Right renal pelvis (tissue), 4 donors: ENCODE measurements at regions not wholly inside any gene's neighbourhood (a gene's known extent, or its start where the extent isn't known, plus 50 kb on each side); places are given as distances from the start of the nearest gene placed in this dataset.
"Not testable (repeated sequence)": the region's sequence is repeated elsewhere in the genome, so short reads cannot be mapped to it uniquely, and the experiment has no call there.

Experiments used
- DNase-seq, 4 donors: peaks; one replicate each; pipeline ENCODE4 v3.0.0-alpha.2; 2013; ENCODE audit warnings: low read depth in 4 of 4, low spot score in 3 of 4, missing footprints in 1 of 4

DNA sequence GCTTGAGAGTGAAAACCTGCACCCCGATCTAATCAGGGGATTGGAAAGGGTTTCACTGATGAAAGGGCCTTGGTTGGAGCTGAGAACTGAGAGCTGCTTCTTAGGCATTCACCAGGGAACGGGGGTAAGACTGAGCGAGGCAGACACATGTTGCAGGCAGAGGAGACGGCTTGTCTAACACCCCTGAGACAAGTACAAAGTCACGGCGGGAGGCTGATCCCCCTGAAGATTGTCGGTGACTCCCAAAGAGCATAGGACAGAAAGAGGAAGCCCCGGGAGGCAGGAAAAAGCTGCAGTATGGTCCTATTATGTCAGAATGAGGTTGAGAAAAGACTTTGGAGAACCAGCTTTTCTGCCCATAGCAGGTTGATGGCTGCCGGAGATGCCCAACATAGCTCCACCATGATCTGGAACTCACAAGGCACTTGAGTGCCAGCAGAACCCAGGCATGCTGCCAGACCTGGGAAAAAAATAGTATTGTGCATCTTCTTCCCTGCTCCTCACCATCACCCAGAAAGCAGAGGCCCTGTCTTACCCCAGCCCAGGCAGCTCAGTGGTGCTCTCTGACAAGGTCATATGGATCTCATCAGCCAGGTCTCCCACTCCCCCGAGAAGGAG, 463.9 kb upstream of the PROX1 start:
- DNase-seq = no peak

DNA sequence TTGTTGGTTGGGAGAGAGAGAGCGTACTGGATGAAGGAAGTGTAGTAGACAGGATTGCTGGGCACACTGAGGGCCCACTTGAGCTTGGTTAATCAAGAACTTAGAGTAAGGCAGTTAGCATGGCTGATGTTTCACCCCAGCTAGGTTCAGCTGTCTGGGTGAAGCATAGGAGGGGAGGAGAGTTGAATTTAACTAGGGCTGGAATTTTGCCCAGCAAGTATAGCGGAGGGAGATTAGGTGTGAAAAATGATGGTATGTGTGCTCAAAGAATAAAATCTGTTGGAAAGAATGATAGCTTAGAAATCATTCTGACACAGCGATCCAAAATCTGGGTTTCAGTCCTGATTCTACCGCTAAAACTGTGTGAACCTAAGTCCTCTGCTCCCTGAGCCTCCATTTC, 461.5 kb upstream of the PROX1 start:
- DNase-seq = no peak

- DNase-seq = no peak
Measured at GRCh38 chr1:213530611-213531320, 457.0 kb upstream of the PROX1 start.

DNA sequence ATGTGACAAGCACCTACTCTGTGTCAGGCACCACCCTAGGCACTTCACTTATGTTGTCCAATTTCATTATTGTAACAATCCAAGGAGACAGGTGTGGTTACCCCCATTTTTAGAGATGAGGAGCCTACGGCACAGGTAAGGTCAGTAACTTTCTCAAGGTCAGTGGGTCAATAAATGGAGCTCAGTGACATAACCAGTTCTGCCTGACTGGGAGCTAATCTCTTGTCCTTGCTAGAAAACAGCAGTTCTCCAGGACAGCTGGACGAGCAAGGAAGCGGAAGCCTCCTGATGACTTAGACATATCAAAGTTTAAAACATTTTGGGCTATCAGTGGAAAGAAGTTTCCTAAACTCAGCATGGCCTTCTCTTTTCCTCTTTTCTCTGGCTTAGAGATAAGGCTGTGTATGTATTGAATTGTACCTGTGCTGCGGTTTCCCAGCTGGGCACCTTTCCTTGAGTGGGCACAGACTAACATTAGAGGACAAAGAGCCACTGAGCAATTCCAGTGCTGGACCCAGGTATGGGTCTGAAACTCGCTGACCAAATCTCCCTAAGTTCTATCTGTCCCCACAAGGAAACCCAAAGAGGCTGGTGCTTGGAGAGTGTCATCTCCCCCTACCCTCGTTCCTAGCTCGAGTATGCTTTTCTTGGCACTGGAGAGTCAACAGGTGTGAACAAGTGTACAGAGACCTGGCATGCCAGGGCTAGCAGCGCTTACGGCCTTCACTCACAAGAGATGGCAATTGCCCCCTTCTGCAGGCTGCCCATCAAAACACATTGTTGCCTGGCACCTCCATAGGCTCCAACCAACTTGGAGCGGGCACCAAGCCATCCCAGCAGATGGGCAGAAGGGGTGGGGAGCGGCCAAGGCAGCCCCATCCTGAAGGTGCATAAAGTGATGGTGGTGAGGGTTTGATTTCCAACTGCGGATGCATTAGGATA, 456.1 kb upstream of the PROX1 start:
- no peak for DNase-seq

- no peak for DNase-seq
Measured at GRCh38 chr1:213533125-213533524, 454.6 kb upstream of the PROX1 start.

DNA sequence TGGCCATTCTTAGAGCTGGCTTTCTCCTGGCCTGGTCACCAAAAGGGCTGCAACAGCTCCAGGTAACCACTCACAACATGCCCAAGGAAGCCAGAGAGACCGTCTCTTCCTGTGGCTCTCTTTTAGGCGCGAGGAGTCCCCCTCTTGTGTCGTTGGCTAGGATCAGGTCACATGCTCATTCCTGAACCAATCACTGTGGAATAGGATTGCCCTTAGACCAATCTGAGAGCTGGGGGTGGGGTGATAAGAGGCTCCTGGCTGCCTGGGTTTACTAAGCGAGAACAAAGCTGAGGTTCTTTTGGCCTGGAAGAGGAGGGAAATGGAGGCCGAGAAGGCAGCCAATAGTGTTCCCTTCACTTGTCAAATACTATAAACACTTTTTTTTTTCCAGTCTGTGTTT, 452.1 kb upstream of the PROX1 start:
- no peak for DNase-seq

DNA sequence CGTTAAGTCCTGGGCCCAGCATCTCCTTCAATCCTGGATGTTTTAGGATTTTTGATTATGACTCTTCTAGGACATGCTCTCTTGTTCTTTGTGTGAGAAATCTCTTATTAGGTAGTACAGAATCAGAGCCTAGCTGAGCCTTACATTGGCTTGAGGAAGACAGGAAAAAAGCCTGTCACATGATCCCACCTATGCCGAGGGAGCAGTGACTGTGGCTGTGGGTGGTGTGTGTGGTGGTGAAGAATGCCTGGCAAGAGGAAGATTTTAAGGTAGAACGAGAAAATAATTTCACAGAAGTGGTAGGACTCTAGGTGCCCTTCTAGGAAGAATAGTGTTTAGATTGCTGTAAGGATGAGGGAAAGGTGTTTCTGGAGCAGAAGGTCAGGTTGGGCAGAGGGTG, 449.5 kb upstream of the PROX1 start:
- no peak for DNase-seq

- no peak for DNase-seq
Measured at GRCh38 chr1:213539464-213539863, 448.3 kb upstream of the PROX1 start.

- DNase-seq = no peak
Measured at GRCh38 chr1:213541641-213542040, 446.1 kb upstream of the PROX1 start.

DNA sequence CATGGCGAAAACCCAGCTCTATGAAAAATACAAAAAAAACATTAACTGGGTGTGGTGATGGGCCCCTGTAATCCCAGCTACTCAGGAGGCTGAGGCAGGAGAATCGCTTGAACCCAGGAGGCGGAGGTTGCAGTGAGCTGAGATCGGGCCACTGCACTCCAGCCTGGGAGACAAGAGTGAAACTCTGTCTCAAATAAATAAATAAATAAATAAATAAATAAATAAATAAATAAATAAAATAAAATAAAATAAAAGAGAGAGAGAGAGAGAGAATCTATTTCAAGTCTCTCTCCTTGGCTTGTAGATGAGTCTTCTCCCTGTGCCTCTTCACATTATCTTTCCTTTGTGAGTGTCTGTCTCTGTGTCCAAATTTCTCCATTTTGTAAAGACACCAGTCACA, 442.6 kb upstream of the PROX1 start:
- DNase-seq = not testable (repeated sequence)

GRCh38 chr1:213549982-213550381, 437.8 kb upstream of the PROX1 start:
- DNase-seq = no peak

GRCh38 chr1:213550804-213551203, 437.0 kb upstream of the PROX1 start:
- DNase-seq = no peak

DNA sequence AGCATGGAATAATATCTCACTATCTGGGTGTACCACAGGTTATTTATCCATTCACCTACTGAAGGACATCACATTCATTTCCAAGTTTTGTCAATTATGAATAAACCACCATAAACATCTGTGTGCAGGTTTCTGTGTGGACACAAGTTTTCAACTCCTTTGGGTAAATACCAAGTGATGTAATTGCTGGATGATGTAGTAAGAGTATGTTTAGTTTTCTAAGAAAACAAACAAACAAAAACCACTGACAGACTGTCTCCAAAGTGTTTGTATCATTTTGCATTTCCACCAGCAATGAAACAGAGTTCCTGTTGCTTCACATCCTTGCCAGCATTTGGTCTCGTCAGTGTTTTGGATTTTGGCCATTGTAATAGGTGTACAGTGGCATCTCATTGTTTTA, 435.7 kb upstream of the PROX1 start:
- no peak for DNase-seq

- DNase-seq = no peak
Measured at GRCh38 chr1:213560226-213560625, 427.5 kb upstream of the PROX1 start.

DNA sequence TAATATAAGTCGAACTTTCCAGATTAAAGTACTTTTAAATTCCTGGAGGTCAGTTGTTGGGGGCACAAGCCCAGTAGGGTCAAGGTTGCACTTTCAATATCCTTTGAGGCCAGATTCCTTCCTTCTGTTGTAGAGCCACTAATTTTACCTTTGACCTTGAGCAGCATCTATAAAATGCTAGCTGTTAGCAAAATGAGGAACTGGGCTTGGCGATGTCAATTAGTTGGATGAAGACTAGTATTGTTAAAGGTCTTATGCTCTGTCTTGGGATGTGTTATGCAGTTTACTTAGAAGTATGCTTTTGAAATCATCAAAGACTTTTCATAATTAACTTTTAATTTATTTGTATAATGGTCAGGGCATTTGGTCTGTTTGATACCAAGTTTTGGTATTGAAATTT, 425.9 kb upstream of the PROX1 start:
- DNase-seq = no peak

- DNase-seq = no peak
Measured at GRCh38 chr1:213564215-213564659, 423.5 kb upstream of the PROX1 start.

GRCh38 chr1:213568929-213569815, 418.6 kb upstream of the PROX1 start:
- DNase-seq = no peak

GRCh38 chr1:213569816-213570150, 418.0 kb upstream of the PROX1 start:
- no peak for DNase-seq

- DNase-seq = no peak
Measured at GRCh38 chr1:213570487-213570886, 417.3 kb upstream of the PROX1 start.

GRCh38 chr1:213571419-213571818, 416.4 kb upstream of the PROX1 start:
- DNase-seq = no peak

DNA sequence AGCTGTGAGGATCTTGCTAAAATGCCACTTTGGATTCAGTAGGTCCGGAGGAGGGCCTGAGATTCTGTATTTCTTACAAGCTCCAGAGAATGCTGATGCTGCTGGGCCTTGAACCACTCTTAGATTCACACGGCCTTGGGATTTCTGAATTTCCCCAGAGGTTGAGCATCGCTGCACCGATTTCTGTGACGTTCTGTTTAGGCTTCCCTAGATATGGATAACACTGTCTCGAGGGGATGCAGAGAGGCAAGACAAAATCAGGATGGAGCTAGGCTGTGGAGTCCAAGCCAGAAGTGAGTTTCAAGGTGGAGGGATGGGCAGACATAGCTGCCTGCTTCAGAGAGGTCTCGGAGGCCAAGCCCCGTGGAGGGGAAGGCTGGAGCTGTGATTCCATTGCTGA, 415.9 kb upstream of the PROX1 start:
- DNase-seq = no peak
